ENCODE measurements at regions not wholly inside any gene's neighbourhood (a gene's known extent, or its start where the extent isn't known, plus 50 kb on each side); places are given as distances from the start of the nearest gene placed in this dataset.

DNA sequence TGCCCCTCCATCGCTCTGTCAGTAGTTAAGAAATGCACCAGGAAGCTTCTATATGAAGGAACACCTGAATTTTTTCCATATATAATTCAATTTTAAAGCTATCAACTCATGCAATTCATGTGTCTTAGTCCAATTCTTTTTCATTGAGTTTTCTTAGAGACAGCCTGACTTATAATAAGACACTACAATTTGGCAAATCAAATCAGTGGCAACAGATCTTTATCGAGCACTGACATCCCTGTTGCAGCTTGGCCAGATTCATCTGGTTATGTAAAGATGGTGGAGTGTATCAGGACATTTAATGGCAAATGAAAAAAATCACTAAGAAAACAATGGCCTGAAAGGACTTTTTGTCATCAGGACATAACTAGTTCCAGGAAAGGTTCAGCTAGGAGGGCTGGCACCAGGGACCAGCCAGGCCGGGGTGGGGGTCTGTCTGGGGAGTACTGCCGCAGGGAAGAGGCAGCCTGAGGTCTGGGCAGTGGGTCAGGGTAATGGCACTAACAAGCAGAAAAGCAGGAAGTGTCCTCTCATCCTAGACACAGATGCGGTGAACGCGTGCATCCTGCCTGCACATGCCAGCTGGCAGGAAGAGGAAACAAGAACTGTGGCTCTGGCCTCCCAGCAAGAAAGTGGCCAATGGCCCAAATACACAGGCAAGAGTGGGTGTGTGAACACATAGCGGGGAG, 100.5 kb upstream of the LMNTD1 start:
- no peaks in the 10 kb centered on the region for H3F3A ChIP-seq (ENCODE audit: low read depth)
- no peaks in the 10 kb centered on the region for H3K36me3 ChIP-seq (ENCODE audit: insufficient read depth, low read length)
- peak overlapping the region; percentile 19 for H3K4me2 ChIP-seq (ENCODE audit: low read depth, low read length, poor library complexity, severe bottlenecking)
- H3K79me2 ChIP-seq (ENCODE audit: insufficient read depth, low read length): no peaks in the 10 kb centered on the region
- no peak overlapping the region for H3K9ac ChIP-seq (ENCODE audit: low read depth, low read length, poor library complexity, severe bottlenecking)
- H3K27me3 ChIP-seq (ENCODE audit: insufficient read depth, low read length, poor library complexity, severe bottlenecking): no peaks in the 10 kb centered on the region
- H2AFZ ChIP-seq (ENCODE audit: low read length): no peak overlapping the region
- no peaks in the 10 kb centered on the region for H3K9me3 ChIP-seq (ENCODE audit: insufficient read depth, low read depth, low read length)
- H3K9me2 ChIP-seq (replicated peaks; ENCODE audit: low read depth, low read length): no peaks in the 10 kb centered on the region
- no peaks in the 10 kb centered on the region for H4K20me1 ChIP-seq (ENCODE audit: insufficient read depth, low read length, poor library complexity, severe bottlenecking)
- TF ChIP-seq CTCF (conservative IDR thresholded peaks at IDR 0.05; ENCODE audit: low read length) (no peak), EZH2phosphoT487 (IDR thresholded peaks at IDR 0.05; ENCODE audit: borderline replicate concordance) (no peak)
- peaks cover 14% of the 10 kb centered on the region for H3K4me1 ChIP-seq (ENCODE audit: insufficient read depth, low read length, poor library complexity, severe bottlenecking)
- no peak overlapping the region for H3K4me3 ChIP-seq (ENCODE audit: low read length, poor library complexity, severe bottlenecking)

GRCh38 chr12:25655702-25656101, 102.6 kb upstream of the LMNTD1 start:
- no peak overlapping the region for H2AFZ ChIP-seq (ENCODE audit: low read length)
- H3K4me2 ChIP-seq (ENCODE audit: low read depth, low read length, poor library complexity, severe bottlenecking): no peak overlapping the region
- H3K27me3 ChIP-seq (ENCODE audit: insufficient read depth, low read length, poor library complexity, severe bottlenecking): no peaks in the 10 kb centered on the region
- H3F3A ChIP-seq (ENCODE audit: low read depth): no peaks in the 10 kb centered on the region
- no peaks in the 10 kb centered on the region for H3K9me3 ChIP-seq (ENCODE audit: insufficient read depth, low read depth, low read length)
- no peaks in the 10 kb centered on the region for H4K20me1 ChIP-seq (ENCODE audit: insufficient read depth, low read length, poor library complexity, severe bottlenecking)
- H3K4me3 ChIP-seq (ENCODE audit: low read length, poor library complexity, severe bottlenecking): no peak overlapping the region
- no peak overlapping the region for H3K9ac ChIP-seq (ENCODE audit: low read depth, low read length, poor library complexity, severe bottlenecking)
- TF ChIP-seq CTCF (conservative IDR thresholded peaks at IDR 0.05; ENCODE audit: low read length): no peak
- TF ChIP-seq EZH2phosphoT487 (IDR thresholded peaks at IDR 0.05; ENCODE audit: borderline replicate concordance): no peak
- H3K9me2 ChIP-seq (replicated peaks; ENCODE audit: low read depth, low read length): no peaks in the 10 kb centered on the region
- H3K79me2 ChIP-seq (ENCODE audit: insufficient read depth, low read length): no peaks in the 10 kb centered on the region
- H3K36me3 ChIP-seq (ENCODE audit: insufficient read depth, low read length): no peaks in the 10 kb centered on the region
- H3K4me1 ChIP-seq (ENCODE audit: insufficient read depth, low read length, poor library complexity, severe bottlenecking): peaks cover 12% of the 10 kb centered on the region

- Histone ChIP-seq H3K9me3 (ENCODE audit: insufficient read depth, low read depth, low read length) (no peaks in the 10 kb centered on the region), H2AFZ (ENCODE audit: low read length) (no peak overlapping the region), H3K79me2 (ENCODE audit: insufficient read depth, low read length) (no peaks in the 10 kb centered on the region), H3F3A (ENCODE audit: low read depth) (no peaks in the 10 kb centered on the region), H3K4me3 (ENCODE audit: low read length, poor library complexity, severe bottlenecking) (no peak overlapping the region), H3K4me1 (ENCODE audit: insufficient read depth, low read length, poor library complexity, severe bottlenecking) (no peaks in the 10 kb centered on the region), H3K36me3 (ENCODE audit: insufficient read depth, low read length) (no peaks in the 10 kb centered on the region), H3K4me2 (ENCODE audit: low read depth, low read length, poor library complexity, severe bottlenecking) (no peak overlapping the region), H3K9me2 (replicated peaks; ENCODE audit: low read depth, low read length) (no peaks in the 10 kb centered on the region), H3K27me3 (ENCODE audit: insufficient read depth, low read length, poor library complexity, severe bottlenecking) (no peaks in the 10 kb centered on the region), H4K20me1 (ENCODE audit: insufficient read depth, low read length, poor library complexity, severe bottlenecking) (no peaks in the 10 kb centered on the region), H3K9ac (ENCODE audit: low read depth, low read length, poor library complexity, severe bottlenecking) (no peak overlapping the region)
- TF ChIP-seq EZH2phosphoT487 (IDR thresholded peaks at IDR 0.05; ENCODE audit: borderline replicate concordance) (no peak), CTCF (conservative IDR thresholded peaks at IDR 0.05; ENCODE audit: low read length) (no peak)
Measured at GRCh38 chr12:25659621-25660020, 106.5 kb upstream of the LMNTD1 start.

Measured in Loucy (cell line).